GM21786 (cell line): ENCODE measurements at regions not wholly inside any gene's neighbourhood (a gene's known extent, or its start where the extent isn't known, plus 50 kb on each side); places are given as distances from the start of the nearest gene placed in this dataset.
"Not testable (repeated sequence)": the region's sequence is repeated elsewhere in the genome, so short reads cannot be mapped to it uniquely, and the experiment has no call there.

Experiments
- ATAC-seq: cut with Tn5 transposase; IDR thresholded peaks from one replicate; pipeline ENCODE4 v1.9.1; 2021; ENCODE audit not compliant: unreplicated experiment

DNA sequence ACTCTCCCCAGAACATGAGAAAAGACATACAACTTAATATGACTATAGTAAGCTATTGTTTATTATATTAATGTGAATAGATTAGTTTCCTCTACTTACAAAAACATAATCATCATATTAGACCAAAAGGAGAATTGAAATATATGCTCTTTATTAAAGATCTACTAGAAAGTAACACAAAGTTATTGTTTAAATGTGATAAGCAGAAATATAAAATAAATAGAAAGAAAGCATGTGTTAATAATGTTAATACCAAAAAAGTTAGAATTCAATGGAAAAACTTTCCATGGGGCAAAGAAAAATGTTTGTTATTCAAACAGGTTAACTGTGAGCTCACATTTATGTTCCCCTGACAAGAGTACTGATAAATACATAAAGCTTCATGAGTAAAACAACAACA is 421.4 kb upstream of the UBE2E3 start:
- ATAC-seq = no peak

- no peak for ATAC-seq
These were observed 424.9 kb upstream of the UBE2E3 start for GRCh38 chr2:180555391-180555965.

GRCh38 chr2:180554330-180554729 is 426.1 kb upstream of the UBE2E3 start:
- ATAC-seq = no peak

DNA sequence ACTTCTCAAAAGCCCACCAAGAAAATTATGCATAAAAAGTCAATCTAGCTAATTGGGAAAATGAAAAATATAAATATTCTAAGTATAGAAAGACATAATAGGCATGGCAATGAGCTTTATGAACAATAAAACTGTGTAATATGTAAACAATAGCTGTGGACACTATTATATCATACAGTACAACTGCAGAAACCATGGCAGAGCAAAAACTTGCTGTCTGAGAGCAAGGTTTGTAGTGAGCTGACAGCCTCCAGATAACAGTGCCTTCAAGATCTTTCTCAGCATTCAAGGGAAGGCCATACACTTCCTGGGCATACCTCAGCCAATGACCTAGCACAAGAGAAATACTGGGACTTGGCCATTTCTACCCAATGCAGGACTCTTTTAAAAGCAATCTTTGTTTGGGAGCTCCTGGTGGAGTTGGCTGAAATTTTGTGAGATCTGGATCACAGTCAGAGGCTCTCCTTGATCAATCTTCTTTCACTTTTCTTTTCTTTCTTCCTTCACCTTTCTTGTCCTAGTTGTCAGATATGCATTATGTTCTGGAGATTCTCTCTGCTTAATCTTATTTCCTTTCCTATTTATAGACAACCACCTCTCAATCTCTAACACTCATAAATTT is 427.2 kb upstream of the UBE2E3 start:
- no peak for ATAC-seq

DNA sequence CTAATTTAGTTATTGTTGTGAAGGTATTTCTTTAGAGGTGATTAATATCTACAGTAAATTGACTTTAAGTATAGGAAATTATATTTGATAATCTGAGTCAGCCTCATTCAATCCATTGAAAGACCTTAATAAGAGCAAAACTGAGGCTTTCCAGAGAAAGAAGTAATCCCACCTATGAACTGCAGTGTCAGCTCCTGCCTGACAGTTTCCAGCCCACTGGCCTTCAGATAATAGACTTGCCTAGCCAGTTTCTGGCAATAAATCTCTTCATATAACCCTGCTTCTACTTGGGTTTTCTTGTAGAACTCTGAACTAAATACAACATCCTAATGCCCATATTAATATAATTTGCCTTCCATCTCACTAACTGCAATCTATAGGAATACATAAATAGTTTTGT is 437.9 kb upstream of the UBE2E3 start:
- ATAC-seq = no peak

- ATAC-seq = no peak
These were observed 439.6 kb upstream of the UBE2E3 start for GRCh38 chr2:180540761-180541160.

GRCh38 chr2:180539541-180539940 is 440.9 kb upstream of the UBE2E3 start:
- no peak for ATAC-seq

DNA sequence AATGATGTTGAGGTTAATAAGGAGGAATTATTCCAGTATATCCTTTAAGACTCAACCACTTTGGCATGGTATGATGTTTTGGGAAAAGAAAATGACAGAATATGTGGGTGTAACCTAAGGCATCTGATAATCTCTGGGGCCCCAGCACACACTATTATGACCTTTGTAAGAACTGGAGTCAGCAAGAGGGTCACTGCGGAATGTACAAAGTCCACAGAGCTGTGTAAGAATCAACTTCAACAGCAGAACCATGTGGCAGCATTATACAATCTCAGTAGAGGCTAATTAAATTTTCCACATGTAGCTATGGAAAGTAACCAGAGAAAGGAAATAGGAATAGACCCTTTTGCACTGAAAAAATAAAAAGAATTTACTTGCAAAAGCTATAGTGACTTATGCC is 445.1 kb upstream of the UBE2E3 start:
- no peak for ATAC-seq

GRCh38 chr2:180531787-180532186 is 448.6 kb upstream of the UBE2E3 start:
- not testable (repeated sequence) for ATAC-seq

DNA sequence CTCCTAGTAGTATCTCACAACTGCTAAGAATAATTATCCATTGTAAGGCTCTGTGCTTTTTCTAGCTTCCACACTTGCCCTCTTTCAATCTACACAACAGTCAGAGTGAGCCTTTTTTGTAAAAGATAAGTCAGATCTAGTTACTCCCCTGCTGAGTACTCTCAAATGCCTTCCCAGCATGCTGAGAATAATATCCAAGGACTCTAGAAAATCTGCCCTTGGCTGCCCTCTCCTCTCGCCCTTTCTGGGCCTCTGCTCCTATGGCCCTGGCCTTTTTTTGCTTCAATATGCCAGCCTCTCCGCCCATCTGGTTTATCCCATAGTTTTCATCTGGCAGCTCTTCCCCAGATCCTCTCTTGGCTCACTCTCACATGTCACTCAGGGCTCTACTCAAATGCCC is 455.9 kb upstream of the UBE2E3 start:
- ATAC-seq = no peak

DNA sequence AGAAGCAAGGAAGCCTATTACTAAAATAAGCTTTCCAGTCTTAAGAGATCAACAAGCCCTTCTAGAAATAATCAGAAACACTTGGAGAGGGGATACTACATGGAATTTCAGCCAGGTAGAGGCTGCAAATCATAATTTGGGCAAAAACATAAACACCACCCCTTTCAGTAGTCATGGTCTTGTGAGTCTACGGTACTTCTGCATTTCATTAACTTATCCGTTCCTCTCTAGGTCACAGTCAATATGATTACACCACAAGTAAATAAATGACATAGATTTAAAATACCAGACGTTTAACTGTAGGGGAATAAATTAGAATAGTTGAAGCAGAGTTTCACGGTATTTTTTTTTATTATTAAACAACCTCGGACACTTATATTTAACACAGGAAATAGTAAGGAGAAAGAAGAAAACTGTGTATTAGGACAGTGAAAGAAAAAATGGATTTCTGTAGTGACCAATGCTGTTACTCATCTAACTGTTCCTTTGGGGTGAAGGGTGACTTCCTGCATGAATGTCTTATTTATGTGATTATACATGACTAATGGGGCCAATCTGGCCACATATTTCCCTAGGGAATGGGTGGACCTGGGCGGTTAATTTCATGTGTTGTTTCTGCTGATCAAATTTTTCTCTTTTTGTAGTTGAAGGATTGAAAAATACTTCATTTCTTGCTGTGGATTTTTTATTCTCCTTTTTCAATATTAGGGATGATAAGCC is 456.6 kb upstream of the UBE2E3 start:
- ATAC-seq = no peak

- ATAC-seq = no peak
These were observed 459.4 kb upstream of the UBE2E3 start for GRCh38 chr2:180520921-180521581.

GRCh38 chr2:180520206-180520605 is 460.2 kb upstream of the UBE2E3 start:
- ATAC-seq = no peak

DNA sequence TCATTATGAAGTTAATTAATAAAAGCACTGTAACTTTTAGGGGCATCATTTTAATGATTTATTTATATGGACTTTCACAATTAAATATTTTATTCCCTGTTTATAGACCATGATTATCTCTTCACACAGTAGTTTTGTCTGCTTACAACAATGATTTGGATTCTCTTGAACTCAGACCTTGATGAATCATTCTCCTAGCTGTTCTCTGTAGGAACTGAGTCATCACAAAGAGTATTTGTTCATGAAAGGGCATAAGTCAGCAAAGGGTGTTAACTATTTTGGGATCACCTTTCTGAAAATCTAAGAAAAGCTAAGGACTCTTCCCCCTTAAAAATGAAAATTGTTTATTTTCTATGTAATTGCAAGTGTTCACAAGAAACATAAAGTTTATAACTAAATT is 461.1 kb upstream of the UBE2E3 start:
- ATAC-seq = no peak

GRCh38 chr2:180516232-180516631 is 464.2 kb upstream of the UBE2E3 start:
- peak; percentile 77 for ATAC-seq

DNA sequence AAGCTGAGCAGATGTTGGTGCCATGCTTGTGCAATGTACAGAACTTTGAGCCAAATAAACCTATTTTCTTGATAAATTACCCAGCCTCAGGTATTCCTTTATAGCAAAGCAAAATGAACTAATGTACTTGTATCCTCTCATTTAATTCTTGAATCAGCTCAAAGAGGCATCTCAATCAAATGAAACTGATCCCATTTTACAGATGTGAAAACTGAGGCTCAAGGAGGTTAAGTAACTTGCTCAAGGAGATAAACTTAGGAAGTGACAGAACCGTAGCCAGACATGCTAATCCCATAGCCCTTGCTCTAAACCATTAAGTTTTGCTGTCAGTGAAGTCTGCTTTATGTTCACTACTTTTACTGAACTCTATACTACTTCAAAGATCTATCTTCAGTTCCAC is 467.0 kb upstream of the UBE2E3 start:
- no peak for ATAC-seq

- no peak for ATAC-seq
These were observed 471.9 kb upstream of the UBE2E3 start for GRCh38 chr2:180508458-180508857.

- ATAC-seq = no peak
These were observed 473.4 kb upstream of the UBE2E3 start for GRCh38 chr2:180507028-180507427.

DNA sequence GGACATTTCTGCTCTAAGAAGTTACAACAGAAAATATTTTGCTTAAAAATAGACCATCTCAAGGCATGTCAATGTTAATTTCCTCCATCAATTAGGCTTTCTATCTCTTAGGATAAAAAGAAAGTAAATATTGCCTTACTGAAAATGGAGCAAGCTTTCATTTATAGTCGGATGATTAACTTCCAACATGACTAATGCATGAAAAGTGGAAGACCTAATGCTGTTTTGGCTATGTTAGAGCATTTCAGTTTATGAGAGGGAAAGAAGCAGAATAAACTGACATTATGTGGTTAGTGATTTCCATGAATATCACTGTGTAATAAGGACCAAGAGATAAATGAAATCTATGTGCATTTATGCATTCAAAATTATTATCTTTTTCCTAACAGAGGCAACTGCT is 475.2 kb upstream of the UBE2E3 start:
- no peak for ATAC-seq

DNA sequence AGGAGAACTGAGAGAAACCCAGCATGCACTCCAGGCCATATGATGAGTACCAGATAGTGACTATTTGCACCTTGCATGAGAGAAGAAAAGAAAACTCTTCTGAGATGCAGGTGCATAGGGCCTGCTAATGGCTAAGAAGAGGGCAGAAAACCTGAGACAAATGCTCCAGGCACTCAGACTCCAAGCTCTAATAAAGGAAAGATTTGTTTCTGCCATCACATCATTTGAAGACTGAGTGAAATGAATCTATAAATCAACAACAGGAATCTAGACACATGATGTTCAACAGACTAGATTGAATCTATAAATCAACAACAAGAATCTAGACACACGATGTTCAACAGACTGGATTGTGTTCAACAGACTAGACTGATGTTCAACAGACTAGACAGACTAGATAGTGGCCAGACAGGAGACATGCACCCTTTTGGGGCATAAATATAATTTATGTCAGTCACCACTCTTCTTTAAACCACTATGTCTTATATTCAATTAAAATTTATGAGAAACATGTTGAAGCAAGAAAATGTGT is 482.7 kb upstream of the UBE2E3 start:
- ATAC-seq = no peak

GRCh38 chr2:180495606-180496005 is 484.8 kb upstream of the UBE2E3 start:
- no peak for ATAC-seq

GRCh38 chr2:180494286-180494685 is 486.1 kb upstream of the UBE2E3 start:
- ATAC-seq = no peak
